A673 (cell line): ENCODE measurements at regions not wholly inside any gene's neighbourhood (a gene's known extent, or its start where the extent isn't known, plus 50 kb on each side); places are given as distances from the start of the nearest gene placed in this dataset.

ENCODE experiments used
- BruUV-seq: library from RNA; stranded (reverse); fragments of 400-500 nt; replicated peaks from 2 replicates; lab custom pipeline; 2021; lab: Mats Ljungman, UMichigan
- CTCF ChIA-PET: fragments of 300-600 bp; sonication (Branson Sonifier 250); formaldehyde crosslinking; loops from one replicate; lab custom pipeline; 2022; ENCODE audit warnings: antibody characterized with exemption; lab: Charles Lee
- POLR2A ChIA-PET: fragments of 300-600 bp; sonication (Branson Sonifier 250); formaldehyde crosslinking; loops from one replicate; lab custom pipeline; 2022; ENCODE audit warnings: antibody characterized with exemption; ENCODE audit not compliant: low non-redundant PET; lab: Charles Lee
- DNase-seq: peaks from one replicate; pipeline ENCODE4 v3.0.0-alpha.2; 2015; ENCODE audit warnings: low spot score
- H3K27ac ChIP-seq: fragments of 200-600 bp; sonication (generic); 2 replicates; pipeline ENCODE4 v1.5.1; 2016; ENCODE audit warnings: mixed run types, low read depth, mild to moderate bottlenecking, mixed read lengths, antibody characterized with exemption, low read length; ENCODE audit not compliant: poor library complexity, severe bottlenecking
- H3K27me3 ChIP-seq: fragments of 200-600 bp; sonication (generic); replicated peaks from 2 replicates; pipeline ENCODE4 v1.6.1; 2017; ENCODE audit warnings: mixed run types, low read depth, mild to moderate bottlenecking, mixed read lengths, antibody characterized with exemption, low read length; ENCODE audit not compliant: insufficient read depth, poor library complexity
- H3K36me3 ChIP-seq: fragments of 200-600 bp; sonication (generic); 2 replicates; pipeline ENCODE4 v1.6.1; 2016; ENCODE audit warnings: mixed run types, mild to moderate bottlenecking, mixed read lengths, antibody characterized with exemption, low read length; ENCODE audit not compliant: insufficient read depth, poor library complexity, severe bottlenecking
- H3K4me1 ChIP-seq: fragments of 200-600 bp; sonication (generic); 2 replicates; pipeline ENCODE4 v1.6.1; 2017; ENCODE audit warnings: mixed run types, mild to moderate bottlenecking, mixed read lengths, antibody characterized with exemption, low read length; ENCODE audit not compliant: insufficient read depth, poor library complexity, severe bottlenecking
- H3K4me3 ChIP-seq: fragments of 200-600 bp; sonication (generic); 2 replicates; pipeline ENCODE4 v1.5.1; 2016; ENCODE audit warnings: low read depth, mixed run types, mild to moderate bottlenecking, mixed read lengths, low read length; ENCODE audit not compliant: poor library complexity, severe bottlenecking
- H3K9me3 ChIP-seq: fragments of 200-600 bp; sonication (generic); 2 replicates; pipeline ENCODE4 v1.6.1; 2016; ENCODE audit warnings: mixed run types, low read depth, mild to moderate bottlenecking, mixed read lengths, antibody characterized with exemption, low read length; ENCODE audit not compliant: poor library complexity, severe bottlenecking
- CTCF ChIP-seq: fragments of 300-800, 200-600 bp; sonication (generic); conservative IDR thresholded peaks from 2 replicates; pipeline ENCODE4 v1.5.1; 2017; ENCODE audit warnings: low read depth, mild to moderate bottlenecking, antibody characterized with exemption, low read length, moderate library complexity, mixed read lengths
- EZH2 ChIP-seq: fragments of 200-600 bp; sonication (generic); IDR thresholded peaks from 2 replicates; pipeline ENCODE4 v1.6.1; 2017; ENCODE audit warnings: borderline replicate concordance, low read depth, mild to moderate bottlenecking, mixed read lengths, antibody characterized with exemption, low read length; ENCODE audit not compliant: poor library complexity, severe bottlenecking
- intact Hi-C: fragments of 100-400 bp; cut with micrococcal nuclease; formaldehyde crosslinking; loops from one replicate; pipeline ENCODE4 v1.10.0; 2022; ENCODE audit not compliant: unreplicated experiment

DNA sequence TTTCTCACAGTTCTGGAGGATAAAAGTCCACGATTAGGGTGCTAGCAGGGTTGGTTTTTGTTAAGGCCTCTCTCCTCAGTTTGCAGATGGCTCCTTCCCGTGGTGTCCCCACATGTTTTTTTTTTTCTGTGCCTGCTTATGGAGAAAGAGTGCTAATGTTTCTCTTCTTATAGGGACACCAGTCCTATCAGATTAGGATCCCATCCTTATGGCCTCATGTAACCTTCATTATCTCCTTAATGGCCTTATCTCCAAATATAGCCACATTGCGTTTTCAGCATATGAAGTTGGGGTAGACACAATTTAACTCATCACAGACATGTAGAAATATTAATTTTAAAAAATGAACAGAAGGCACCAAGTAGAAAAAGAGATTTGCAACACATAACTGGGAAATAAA, 755.7 kb upstream of the CELF4 start:
- no peak overlapping the region for H3K27ac ChIP-seq
- no peak for DNase-seq
- H3K9me3 ChIP-seq, result peaks cover 4% of the 10 kb centered on the region
- H3K4me3 ChIP-seq, result no peak overlapping the region
- no peak for TF ChIP-seq CTCF
- no peak for TF ChIP-seq EZH2
- no TSS peak for BruUV-seq
- ChIA-PET POLR2A (no interaction called here), CTCF (no interaction called here)
- intact Hi-C loops, result no loop called here
- H3K27me3 ChIP-seq, result no peaks in the 10 kb centered on the region
- no peaks in the 10 kb centered on the region for H3K4me1 ChIP-seq
- H3K36me3 ChIP-seq, result no peaks in the 10 kb centered on the region

GRCh38 chr18:38318416-38318815, 752.8 kb upstream of the CELF4 start:
- POLR2A ChIA-PET, result no interaction called here
- DNase-seq, result no peak
- no TSS peak for BruUV-seq
- TF ChIP-seq CTCF, result no peak
- TF ChIP-seq EZH2, result no peak
- peaks cover 4% of the 10 kb centered on the region for H3K9me3 ChIP-seq
- no peaks in the 10 kb centered on the region for H3K27me3 ChIP-seq
- no peak overlapping the region for H3K27ac ChIP-seq
- H3K4me3 ChIP-seq, result no peak overlapping the region
- H3K4me1 ChIP-seq, result no peaks in the 10 kb centered on the region
- H3K36me3 ChIP-seq, result no peaks in the 10 kb centered on the region
- intact Hi-C loops, result no loop called here
- CTCF ChIA-PET, result no interaction called here

GRCh38 chr18:38313831-38314230, 748.2 kb upstream of the CELF4 start:
- CTCF ChIA-PET, result no interaction called here
- Histone ChIP-seq H3K27me3 (no peaks in the 10 kb centered on the region), H3K4me3 (no peak overlapping the region), H3K36me3 (no peaks in the 10 kb centered on the region), H3K27ac (no peak overlapping the region), H3K9me3 (peaks cover 2% of the 10 kb centered on the region), H3K4me1 (no peaks in the 10 kb centered on the region)
- intact Hi-C loops, result no loop called here
- POLR2A ChIA-PET, result no interaction called here
- TF ChIP-seq EZH2 (no peak), CTCF (no peak)
- no peak for DNase-seq
- no TSS peak for BruUV-seq
